ENCODE measurements at regions not wholly inside any gene's neighbourhood (a gene's known extent, or its start where the extent isn't known, plus 50 kb on each side); places are given as distances from the start of the nearest gene placed in this dataset.

DNA sequence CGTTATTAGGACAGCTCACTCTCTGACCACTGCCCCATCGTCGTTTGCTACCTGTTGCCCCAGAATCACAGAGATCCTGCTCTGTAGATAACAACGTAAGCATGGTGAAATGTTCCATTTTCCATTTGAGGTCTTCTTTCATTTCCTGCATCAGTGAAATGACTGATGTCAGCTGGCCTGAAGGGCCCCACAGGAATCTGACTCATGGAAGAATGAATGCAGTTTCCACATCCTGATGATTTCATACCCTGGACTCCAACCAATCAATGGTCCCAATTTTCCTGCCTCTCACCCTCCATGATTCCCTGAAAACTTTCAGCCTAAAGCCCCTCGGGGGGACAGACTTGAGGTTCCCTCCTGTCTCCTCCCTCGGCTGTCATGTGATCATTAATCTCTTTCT, 394.4 kb upstream of the CDH4 start:
- H3K4me1 Mint-ChIP-seq, result no peaks in the 10 kb centered on the region
- TF ChIP-seq, protein P1, sequence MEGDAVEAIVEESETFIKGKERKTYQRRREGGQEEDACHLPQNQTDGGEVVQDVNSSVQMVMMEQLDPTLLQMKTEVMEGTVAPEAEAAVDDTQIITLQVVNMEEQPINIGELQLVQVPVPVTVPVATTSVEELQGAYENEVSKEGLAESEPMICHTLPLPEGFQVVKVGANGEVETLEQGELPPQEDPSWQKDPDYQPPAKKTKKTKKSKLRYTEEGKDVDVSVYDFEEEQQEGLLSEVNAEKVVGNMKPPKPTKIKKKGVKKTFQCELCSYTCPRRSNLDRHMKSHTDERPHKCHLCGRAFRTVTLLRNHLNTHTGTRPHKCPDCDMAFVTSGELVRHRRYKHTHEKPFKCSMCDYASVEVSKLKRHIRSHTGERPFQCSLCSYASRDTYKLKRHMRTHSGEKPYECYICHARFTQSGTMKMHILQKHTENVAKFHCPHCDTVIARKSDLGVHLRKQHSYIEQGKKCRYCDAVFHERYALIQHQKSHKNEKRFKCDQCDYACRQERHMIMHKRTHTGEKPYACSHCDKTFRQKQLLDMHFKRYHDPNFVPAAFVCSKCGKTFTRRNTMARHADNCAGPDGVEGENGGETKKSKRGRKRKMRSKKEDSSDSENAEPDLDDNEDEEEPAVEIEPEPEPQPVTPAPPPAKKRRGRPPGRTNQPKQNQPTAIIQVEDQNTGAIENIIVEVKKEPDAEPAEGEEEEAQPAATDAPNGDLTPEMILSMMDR (conservative IDR thresholded peaks at IDR 0.05), result no peak

GRCh38 chr20:60862601-60863000, 389.5 kb upstream of the CDH4 start:
- Mint-ChIP-seq H3K9me3 (no peaks in the 10 kb centered on the region), H3K4me3 (no peak overlapping the region), H3K36me3 (ENCODE audit: low read depth) (no peaks in the 10 kb centered on the region), H3K27me3 (ENCODE audit: insufficient read depth) (peaks cover 14% of the 10 kb centered on the region), H3K4me1 (no peaks in the 10 kb centered on the region), H3K27ac (no peak overlapping the region)
- Histone ChIP-seq H3K4me1 (ENCODE audit: control insufficient read depth, insufficient read depth, low read length) (no peaks in the 10 kb centered on the region), H3K9me3 (ENCODE audit: control insufficient read depth, low read length) (no peaks in the 10 kb centered on the region), H3K36me3 (ENCODE audit: control insufficient read depth, insufficient read depth, low read length) (no peaks in the 10 kb centered on the region), H3K27ac (ENCODE audit: low read depth, low read length) (no peak overlapping the region), H3K27me3 (ENCODE audit: control insufficient read depth, insufficient read depth, low read length, poor library complexity, severe bottlenecking) (peaks cover 4% of the 10 kb centered on the region), H3K4me3 (ENCODE audit: low read length) (no peak overlapping the region), H3K9ac (ENCODE audit: extremely low read depth, low read length, poor library complexity, severe bottlenecking) (no peak overlapping the region)
- whole genome bisulfite sequencing, 2 experiments (ENCODE audit: insufficient coverage in 1 of 2, insufficient read length in 1 of 2), result 90 to 92% methylated on average over 2 to 5 of the region's 5 CpGs
- TF ChIP-seq, protein P1 (conservative IDR thresholded peaks at IDR 0.05), result no peak
- no peak for DNase-seq

More for the DNA sequence above, 394.4 kb upstream of the CDH4 start:
- Histone ChIP-seq H3K9me3 (ENCODE audit: control insufficient read depth, low read length) (no peaks in the 10 kb centered on the region), H3K4me1 (ENCODE audit: control insufficient read depth, insufficient read depth, low read length) (no peaks in the 10 kb centered on the region), H3K9ac (ENCODE audit: extremely low read depth, low read length, poor library complexity, severe bottlenecking) (no peak overlapping the region), H3K27ac (ENCODE audit: low read depth, low read length) (no peak overlapping the region), H3K4me3 (ENCODE audit: low read length) (no peak overlapping the region), H3K36me3 (ENCODE audit: control insufficient read depth, insufficient read depth, low read length) (no peaks in the 10 kb centered on the region), H3K27me3 (ENCODE audit: control insufficient read depth, insufficient read depth, low read length, poor library complexity, severe bottlenecking) (no peaks in the 10 kb centered on the region)
- Mint-ChIP-seq H3K27me3 (ENCODE audit: insufficient read depth) (peaks cover 6% of the 10 kb centered on the region), H3K4me3 (no peak overlapping the region), H3K27ac (no peak overlapping the region), H3K9me3 (peaks cover 7% of the 10 kb centered on the region), H3K36me3 (ENCODE audit: low read depth) (no peaks in the 10 kb centered on the region)
- 83 to 88% methylated on average over 4 to 6 of the region's 6 CpGs for WGBS, 2 experiments (ENCODE audit: insufficient coverage in 1 of 2, insufficient read length in 1 of 2)
- no peak for DNase-seq

- H3K9me3 Mint-ChIP-seq, result no peaks in the 10 kb centered on the region
- no peaks in the 10 kb centered on the region for H3K4me1 Mint-ChIP-seq
- no peak overlapping the region for H3K4me3 Mint-ChIP-seq
- no peak overlapping the region for H3K27ac Mint-ChIP-seq
- DNase-seq, result no peak
- Histone ChIP-seq H3K27me3 (ENCODE audit: control insufficient read depth, insufficient read depth, low read length, poor library complexity, severe bottlenecking) (peaks cover 4% of the 10 kb centered on the region), H3K4me3 (ENCODE audit: low read length) (no peak overlapping the region), H3K9me3 (ENCODE audit: control insufficient read depth, low read length) (no peaks in the 10 kb centered on the region), H3K36me3 (ENCODE audit: control insufficient read depth, insufficient read depth, low read length) (no peaks in the 10 kb centered on the region), H3K27ac (ENCODE audit: low read depth, low read length) (no peak overlapping the region), H3K4me1 (ENCODE audit: control insufficient read depth, insufficient read depth, low read length) (no peaks in the 10 kb centered on the region), H3K9ac (ENCODE audit: extremely low read depth, low read length, poor library complexity, severe bottlenecking) (no peak overlapping the region)
- H3K27me3 Mint-ChIP-seq (ENCODE audit: insufficient read depth), result peaks cover 20% of the 10 kb centered on the region
- 83 to 93% methylated on average over 3 of the region's 3 CpGs for WGBS, 2 experiments (ENCODE audit: insufficient coverage in 1 of 2, insufficient read length in 1 of 2)
- TF ChIP-seq, protein P1 (conservative IDR thresholded peaks at IDR 0.05), result no peak
- no peaks in the 10 kb centered on the region for H3K36me3 Mint-ChIP-seq (ENCODE audit: low read depth)
These were observed 388.5 kb upstream of the CDH4 start for GRCh38 chr20:60863548-60863947.

Measured in endodermal cell (in vitro differentiated cells).